ENCODE measurements at regions not wholly inside any gene's neighbourhood (a gene's known extent, or its start where the extent isn't known, plus 50 kb on each side); places are given as distances from the start of the nearest gene placed in this dataset.

DNA sequence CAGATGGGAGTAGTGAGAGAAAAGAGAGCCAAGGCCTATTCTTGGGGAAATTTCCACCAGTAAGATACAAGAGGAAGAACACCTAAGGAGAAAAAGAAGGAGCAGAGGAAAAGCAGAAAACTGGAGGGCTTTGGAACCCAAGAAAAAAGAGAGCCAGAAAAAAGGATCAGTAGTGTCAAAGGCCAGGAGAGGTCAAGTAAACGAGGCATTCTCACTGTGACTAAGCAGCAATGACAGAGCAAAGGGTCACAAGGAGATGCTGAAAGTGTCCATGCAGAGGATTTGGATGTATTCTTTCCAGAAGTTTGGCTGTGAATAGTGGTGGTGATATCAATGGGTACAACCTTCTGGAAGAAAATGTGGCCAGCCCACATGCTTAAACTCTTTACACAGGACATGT lies 109.5 kb downstream of the DYNAP start:
- no peak for TF ChIP-seq EZH2 (IDR thresholded peaks at IDR 0.05; ENCODE audit: borderline replicate concordance, low read length)
- TF ChIP-seq, protein P1, sequence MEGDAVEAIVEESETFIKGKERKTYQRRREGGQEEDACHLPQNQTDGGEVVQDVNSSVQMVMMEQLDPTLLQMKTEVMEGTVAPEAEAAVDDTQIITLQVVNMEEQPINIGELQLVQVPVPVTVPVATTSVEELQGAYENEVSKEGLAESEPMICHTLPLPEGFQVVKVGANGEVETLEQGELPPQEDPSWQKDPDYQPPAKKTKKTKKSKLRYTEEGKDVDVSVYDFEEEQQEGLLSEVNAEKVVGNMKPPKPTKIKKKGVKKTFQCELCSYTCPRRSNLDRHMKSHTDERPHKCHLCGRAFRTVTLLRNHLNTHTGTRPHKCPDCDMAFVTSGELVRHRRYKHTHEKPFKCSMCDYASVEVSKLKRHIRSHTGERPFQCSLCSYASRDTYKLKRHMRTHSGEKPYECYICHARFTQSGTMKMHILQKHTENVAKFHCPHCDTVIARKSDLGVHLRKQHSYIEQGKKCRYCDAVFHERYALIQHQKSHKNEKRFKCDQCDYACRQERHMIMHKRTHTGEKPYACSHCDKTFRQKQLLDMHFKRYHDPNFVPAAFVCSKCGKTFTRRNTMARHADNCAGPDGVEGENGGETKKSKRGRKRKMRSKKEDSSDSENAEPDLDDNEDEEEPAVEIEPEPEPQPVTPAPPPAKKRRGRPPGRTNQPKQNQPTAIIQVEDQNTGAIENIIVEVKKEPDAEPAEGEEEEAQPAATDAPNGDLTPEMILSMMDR (IDR thresholded peaks at IDR 0.05; ENCODE audit: low read length): no peak
- no peaks in the 10 kb centered on the region for H3K36me3 ChIP-seq (ENCODE audit: insufficient read depth, low read length)
- H3F3A ChIP-seq (ENCODE audit: insufficient read depth, low read length): no peaks in the 10 kb centered on the region
- no peaks in the 10 kb centered on the region for H3K9me3 ChIP-seq (ENCODE audit: low read length)
- no peak overlapping the region for H3K4me3 ChIP-seq (ENCODE audit: low read depth, low read length, poor library complexity, severe bottlenecking)
- H3K79me2 ChIP-seq (ENCODE audit: insufficient read depth, low read length): no peaks in the 10 kb centered on the region
- H4K20me1 ChIP-seq (ENCODE audit: insufficient read depth, low read length): no peaks in the 10 kb centered on the region
- no peak overlapping the region for H3K27ac ChIP-seq (ENCODE audit: low read depth, low read length, poor library complexity, severe bottlenecking)
- no peaks in the 10 kb centered on the region for H3K27me3 ChIP-seq (ENCODE audit: insufficient read depth, low read length)
- no peaks in the 10 kb centered on the region for H3K9me2 ChIP-seq (ENCODE audit: low read depth, low read length)
- H3K4me1 ChIP-seq (ENCODE audit: insufficient read depth, low read length, severe bottlenecking): no peaks in the 10 kb centered on the region
- no peak overlapping the region for H3K4me2 ChIP-seq (ENCODE audit: low read length)
- no peak overlapping the region for H2AFZ ChIP-seq (ENCODE audit: low read length)
- no peak overlapping the region for H3K9ac ChIP-seq (ENCODE audit: low read length)

DNA sequence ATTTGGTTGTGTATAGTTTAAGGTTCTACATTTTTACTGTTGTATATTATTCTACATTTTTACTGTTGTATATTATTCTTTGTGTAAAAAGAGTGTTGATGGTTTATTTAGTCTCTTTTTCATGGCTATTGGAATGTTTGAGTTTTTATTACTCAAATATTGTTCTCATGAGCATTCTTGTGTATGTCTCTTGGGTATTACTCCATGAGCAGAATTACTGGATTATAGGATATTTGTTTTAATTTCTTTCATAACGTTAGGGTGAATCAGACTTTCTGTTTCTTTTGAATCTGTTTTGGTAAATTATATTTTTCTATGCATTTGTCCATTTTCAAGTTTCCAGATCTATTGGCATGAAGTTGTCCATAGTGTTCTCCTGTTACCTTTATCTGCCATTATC lies 111.6 kb downstream of the DYNAP start:
- Histone ChIP-seq H3K9ac (ENCODE audit: low read length) (no peak overlapping the region), H4K20me1 (ENCODE audit: insufficient read depth, low read length) (no peaks in the 10 kb centered on the region), H3K27ac (ENCODE audit: low read depth, low read length, poor library complexity, severe bottlenecking) (no peak overlapping the region), H3K4me1 (ENCODE audit: insufficient read depth, low read length, severe bottlenecking) (no peaks in the 10 kb centered on the region), H3K4me2 (ENCODE audit: low read length) (no peak overlapping the region), H3K9me2 (ENCODE audit: low read depth, low read length) (no peaks in the 10 kb centered on the region), H2AFZ (ENCODE audit: low read length) (no peak overlapping the region), H3K9me3 (ENCODE audit: low read length) (no peaks in the 10 kb centered on the region), H3K36me3 (ENCODE audit: insufficient read depth, low read length) (no peaks in the 10 kb centered on the region), H3K27me3 (ENCODE audit: insufficient read depth, low read length) (no peaks in the 10 kb centered on the region), H3K4me3 (ENCODE audit: low read depth, low read length, poor library complexity, severe bottlenecking) (no peak overlapping the region), H3F3A (ENCODE audit: insufficient read depth, low read length) (no peaks in the 10 kb centered on the region), H3K79me2 (ENCODE audit: insufficient read depth, low read length) (no peaks in the 10 kb centered on the region)
- no peak for TF ChIP-seq EZH2 (IDR thresholded peaks at IDR 0.05; ENCODE audit: borderline replicate concordance, low read length)
- TF ChIP-seq, protein P1 (IDR thresholded peaks at IDR 0.05; ENCODE audit: low read length): no peak

DNA sequence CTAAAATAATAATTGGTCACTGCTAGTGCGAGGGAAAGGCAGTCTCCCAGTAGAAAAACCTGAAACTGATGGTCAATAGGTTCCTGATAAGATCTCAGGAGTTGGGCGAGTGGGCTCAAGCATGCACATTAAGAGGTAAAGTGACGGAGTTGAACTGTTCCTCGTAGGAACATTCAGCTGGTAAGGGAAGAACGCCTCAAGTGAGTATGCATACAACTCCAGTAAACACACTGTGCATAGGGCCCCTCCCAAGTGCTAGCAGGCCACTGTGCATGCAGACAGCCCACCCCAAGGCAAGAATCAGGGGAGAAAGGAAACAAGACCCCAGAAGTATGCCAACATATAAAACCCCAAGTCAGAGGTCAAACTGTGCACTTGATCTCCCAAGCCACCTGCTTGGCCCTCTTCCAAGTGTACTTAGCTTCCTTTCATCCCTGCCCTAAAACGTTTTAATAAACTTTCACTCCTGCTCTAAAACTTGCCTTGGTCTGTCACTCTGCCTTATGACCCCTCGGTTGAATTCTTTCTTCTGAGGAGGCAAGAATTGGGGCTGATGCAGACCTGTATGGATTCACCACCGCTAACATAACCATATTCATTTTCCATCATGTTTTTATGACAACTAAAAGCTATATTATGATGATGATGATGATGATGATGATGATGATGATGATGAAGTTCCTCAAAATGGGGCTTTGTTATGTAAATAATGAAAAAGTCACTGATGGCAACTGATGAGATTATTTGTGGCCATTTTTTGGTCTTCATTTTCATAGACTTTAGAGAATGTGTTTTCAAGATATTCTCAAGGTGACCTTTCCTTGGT lies 118.0 kb upstream of the RAB27B start:
- no peaks in the 10 kb centered on the region for H4K20me1 ChIP-seq (ENCODE audit: insufficient read depth, low read length)
- H3K9me2 ChIP-seq (ENCODE audit: low read depth, low read length): no peaks in the 10 kb centered on the region
- H3K36me3 ChIP-seq (ENCODE audit: insufficient read depth, low read length): no peaks in the 10 kb centered on the region
- H3K79me2 ChIP-seq (ENCODE audit: insufficient read depth, low read length): no peaks in the 10 kb centered on the region
- no peaks in the 10 kb centered on the region for H3F3A ChIP-seq (ENCODE audit: insufficient read depth, low read length)
- H3K27me3 ChIP-seq (ENCODE audit: insufficient read depth, low read length): no peaks in the 10 kb centered on the region
- no peak overlapping the region for H3K4me3 ChIP-seq (ENCODE audit: low read depth, low read length, poor library complexity, severe bottlenecking)
- TF ChIP-seq EZH2 (IDR thresholded peaks at IDR 0.05; ENCODE audit: borderline replicate concordance, low read length): no peak
- TF ChIP-seq, protein P1 (IDR thresholded peaks at IDR 0.05; ENCODE audit: low read length): no peak
- H3K27ac ChIP-seq (ENCODE audit: low read depth, low read length, poor library complexity, severe bottlenecking): no peak overlapping the region
- no peak overlapping the region for H2AFZ ChIP-seq (ENCODE audit: low read length)
- H3K4me1 ChIP-seq (ENCODE audit: insufficient read depth, low read length, severe bottlenecking): no peaks in the 10 kb centered on the region
- H3K9me3 ChIP-seq (ENCODE audit: low read length): no peaks in the 10 kb centered on the region
- no peak overlapping the region for H3K4me2 ChIP-seq (ENCODE audit: low read length)
- H3K9ac ChIP-seq (ENCODE audit: low read length): no peak overlapping the region
